Hematopoietic multipotent progenitor cell treated with erythropoietin and hydrocortisone succinate and interleukin-3 and kit ligand, for 15 days (in vitro differentiated cells): ENCODE measurements at regions not wholly inside any gene's neighbourhood (a gene's known extent, or its start where the extent isn't known, plus 50 kb on each side); places are given as distances from the start of the nearest gene placed in this dataset.

ENCODE experiments used
- DNase-seq: peaks from one replicate; pipeline ENCODE4 v3.0.0-alpha.2; 2015; ENCODE audit warnings: low spot score

DNA sequence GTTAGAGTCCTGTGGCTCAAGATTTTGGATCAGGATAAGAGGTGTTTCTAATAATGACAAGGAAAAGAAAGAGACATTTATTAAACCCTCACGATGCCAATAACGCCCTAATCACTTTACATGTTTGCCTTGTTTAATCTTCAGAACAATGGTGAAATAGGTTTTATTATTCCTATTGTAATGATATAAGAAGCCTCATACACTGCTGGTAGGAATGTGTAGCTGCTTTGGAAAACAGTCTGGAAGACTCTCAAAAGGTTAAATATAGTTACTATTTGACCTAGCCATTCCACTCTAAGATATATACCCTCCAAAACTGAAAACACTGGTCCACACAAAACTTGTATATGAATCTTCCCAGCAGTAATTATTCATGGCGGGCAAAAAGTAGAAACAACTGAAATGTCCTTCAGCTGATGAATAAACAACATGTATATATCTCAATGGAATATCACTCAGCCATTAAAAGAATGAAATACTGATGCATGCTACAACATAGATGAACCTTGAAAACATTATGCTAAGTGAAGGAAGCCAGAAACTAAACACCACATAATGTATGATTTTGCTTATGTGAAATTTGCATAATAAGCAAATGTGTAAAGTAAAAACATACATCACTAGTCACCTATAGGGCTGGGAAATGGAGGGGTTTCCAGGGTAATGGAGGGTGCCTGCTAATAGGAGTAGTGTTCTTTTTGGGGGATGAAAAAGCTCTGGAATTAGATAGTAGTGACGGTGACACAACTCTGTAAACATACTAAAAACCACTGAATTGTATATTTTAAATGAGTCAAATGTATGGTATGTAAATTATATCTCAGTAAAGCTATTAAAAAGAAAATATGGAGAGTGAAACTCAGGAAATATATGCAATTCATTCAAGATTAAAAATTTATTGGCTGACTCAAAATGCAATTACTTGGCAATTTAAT is 76.9 kb upstream of the ANK3 start:
- DNase-seq = no peak

DNA sequence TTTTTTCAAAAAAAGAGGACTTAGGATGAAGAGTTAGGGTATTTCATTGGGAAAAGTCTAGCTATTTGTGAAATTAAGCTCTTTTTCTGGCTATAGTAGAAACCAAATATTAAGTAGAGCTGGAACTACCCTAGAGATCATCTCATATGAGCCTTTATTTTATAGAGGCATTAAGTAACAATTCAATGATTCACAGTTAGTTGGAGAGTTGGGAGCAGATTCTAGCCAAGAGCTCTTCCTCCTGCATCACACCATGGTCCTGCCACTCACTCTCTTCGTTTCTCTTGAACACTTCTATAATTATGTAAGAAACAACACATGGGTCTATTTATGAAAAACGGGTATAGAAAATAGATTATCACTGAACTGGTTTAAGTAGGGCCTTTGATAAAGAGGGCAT is 76.1 kb upstream of the ANK3 start:
- DNase-seq = no peak

DNA sequence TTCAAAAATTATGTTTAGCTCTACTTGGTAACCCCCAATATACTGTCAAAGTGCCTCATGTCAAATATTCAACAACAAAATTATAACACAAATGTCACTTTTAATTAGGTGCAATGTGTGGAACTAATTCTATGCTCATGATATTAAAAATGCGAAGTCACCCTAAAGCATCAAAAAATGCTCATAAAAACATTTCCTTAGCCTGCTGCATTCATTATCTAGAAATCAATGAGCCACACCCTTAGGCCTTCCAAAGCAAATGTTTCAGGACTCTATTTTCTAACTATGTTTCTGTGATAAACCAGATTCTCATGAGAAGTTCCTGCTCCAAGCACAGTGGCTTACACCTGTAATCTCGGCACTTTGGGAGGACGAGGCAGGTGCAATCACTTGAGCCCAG is 75.0 kb upstream of the ANK3 start:
- DNase-seq = no peak

DNA sequence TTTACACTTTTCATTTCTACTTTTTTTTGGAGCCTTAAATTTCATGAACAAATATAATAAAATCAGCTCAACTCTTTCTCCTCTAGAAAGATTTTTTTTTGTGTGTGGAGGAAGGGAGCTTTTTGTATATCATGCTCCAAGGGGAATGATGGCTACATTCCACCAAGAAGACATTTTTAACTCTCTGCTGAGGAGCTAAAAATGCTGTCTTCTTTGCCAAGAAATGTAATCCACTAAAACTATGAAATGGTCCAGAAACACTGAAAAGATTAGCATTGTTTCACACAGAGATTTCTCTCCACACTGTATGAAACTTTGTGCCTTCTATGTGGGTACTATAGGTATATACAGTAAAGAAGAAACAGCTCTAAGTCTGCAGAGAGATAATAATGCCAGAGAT is 74.1 kb upstream of the ANK3 start:
- no peak for DNase-seq

DNA sequence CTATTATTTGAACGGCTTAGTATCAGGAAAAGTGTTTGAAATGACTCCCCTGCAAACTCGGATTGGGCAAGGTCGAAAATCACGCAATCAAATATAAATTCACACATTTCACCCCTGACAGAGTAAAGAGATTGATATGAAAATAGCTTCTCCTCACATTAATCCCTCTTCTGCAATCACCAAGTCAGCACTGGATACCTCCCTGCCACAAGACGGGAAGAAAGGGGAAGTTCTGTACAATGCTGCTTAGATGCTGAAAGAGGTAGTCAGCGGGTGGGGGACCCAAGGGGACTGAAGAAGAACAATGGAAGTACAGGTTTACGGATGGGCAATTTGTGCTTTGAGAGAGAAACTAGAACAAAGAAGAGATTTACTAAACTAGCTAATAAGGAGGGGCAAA is 72.0 kb upstream of the ANK3 start:
- no peak for DNase-seq

DNA sequence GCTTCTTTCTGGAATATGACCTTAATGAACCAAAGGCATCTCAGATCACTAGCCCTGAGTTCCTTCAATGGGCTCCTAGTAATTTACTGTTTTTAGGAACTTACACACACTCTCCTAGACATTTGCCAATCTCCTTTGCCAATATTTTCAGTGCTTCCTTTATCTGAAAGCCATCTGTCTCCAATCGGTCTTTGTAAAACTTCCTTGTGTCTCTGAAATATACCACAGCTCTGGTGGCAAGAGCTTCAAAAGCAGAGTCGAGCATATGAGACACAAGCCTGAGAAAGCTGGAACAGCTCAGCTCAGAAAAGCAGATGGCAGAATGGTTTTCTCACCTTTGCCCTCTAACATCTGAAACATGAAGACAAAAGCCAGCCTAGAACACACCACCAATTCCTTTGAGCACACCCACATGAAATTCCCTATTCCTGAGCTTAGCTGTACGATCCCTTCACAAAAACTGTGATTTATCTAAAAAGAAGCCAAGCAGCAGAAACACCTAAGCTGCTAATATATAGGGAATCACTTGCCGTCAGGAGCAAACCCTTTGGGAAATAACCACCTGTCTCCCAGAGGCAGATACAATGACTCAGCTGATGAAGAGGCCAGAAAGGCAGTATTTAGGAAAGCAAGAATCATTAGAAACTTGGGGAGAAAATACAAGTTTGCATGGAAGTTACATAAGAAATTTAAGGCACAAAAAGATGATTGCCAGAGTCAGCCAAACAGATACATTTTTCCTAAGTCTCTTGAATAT is 70.2 kb upstream of the ANK3 start:
- DNase-seq = no peak

DNA sequence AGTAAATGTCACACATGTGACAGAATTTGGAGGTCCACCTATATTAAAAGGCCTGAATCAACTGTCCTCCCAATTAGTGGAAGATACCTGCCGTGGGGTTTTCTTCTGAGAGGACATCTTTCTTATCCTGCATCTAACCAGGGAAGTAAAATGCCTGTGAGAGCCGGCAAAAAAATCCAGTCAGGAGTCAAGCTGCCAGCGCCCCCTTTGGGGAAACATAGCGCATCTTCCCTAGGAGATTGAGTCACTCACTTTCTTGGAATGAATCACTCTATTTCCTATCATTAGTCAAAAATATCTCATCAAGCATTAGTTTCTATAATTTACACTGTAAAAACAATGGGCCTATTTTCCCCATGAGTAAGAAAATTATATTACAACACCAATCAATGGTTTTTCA is 66.4 kb upstream of the ANK3 start:
- DNase-seq = no peak

DNA sequence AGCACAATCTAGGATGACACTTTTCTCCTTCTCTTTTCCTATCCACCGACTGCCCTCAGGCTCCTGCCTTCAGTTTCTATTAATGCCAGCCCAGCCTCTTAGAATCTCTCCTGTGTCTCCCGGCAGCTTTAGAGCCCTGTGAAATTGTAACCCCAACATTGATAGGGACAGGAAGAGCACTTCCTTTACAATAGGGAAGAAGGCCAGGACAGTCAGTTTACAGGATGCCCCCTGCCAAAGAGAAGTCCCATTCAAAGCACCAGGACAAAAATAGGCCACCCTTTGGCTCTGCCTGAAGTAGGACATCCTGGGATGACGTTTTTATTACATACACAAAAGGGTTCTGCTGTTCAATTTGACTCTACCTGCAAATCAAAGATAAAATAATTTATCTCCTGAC is 64.7 kb upstream of the ANK3 start:
- DNase-seq = no peak

DNA sequence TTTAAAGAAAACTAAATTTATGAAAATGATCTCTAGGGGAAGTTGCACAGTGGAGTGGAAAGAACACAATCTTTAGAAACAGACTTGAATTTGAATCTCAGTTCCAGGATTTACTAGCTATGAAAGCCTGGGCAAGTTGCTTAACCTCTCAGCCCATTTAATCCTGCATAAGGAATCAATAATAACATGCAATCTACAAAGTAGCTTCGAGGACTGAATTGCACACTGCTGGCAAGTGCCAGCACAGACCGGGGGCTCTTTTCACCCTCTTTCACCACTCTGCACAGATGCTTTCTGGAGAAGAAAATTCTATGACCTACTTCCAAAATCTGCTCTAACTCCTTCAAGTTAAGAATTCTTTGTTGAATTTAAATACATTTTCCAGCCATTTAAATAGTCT is 63.4 kb upstream of the ANK3 start:
- DNase-seq = no peak

DNA sequence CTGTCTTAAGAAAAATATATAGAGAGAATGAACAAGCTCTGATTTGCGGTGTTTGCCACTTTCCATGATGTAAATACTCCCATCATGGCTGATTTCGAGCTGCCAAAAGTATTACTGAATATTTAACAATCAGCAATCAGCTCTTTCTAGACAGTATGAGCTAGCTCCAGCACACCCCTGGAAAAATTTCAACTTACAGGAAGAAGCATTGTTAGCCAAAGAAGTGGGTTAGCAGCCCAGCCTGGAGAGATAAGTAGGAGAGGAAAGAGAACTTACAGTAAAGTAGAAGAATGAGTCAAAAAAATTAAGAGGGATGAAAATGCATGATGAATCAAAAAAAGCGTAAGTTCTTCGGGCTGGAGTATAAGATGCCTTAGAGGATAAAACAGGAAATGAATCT is 60.6 kb upstream of the ANK3 start:
- no peak for DNase-seq

DNA sequence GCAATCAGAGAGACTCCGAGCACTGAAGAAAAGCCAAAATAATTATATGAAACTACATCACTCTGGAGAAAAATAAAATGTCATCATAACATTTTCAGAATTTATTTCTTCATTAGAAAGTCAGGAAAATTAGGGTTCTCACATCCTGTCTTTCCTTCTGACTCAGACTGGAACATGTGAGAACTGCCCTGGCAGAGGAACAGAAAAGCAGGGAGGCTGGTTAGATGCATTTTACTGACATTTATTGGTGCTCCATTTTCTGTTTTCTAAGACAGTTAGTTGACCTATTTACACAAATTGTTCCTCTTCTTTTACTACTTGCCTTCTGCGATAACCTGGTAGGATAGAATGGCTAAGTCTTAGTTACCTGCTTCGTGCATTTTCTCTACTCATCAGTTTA is 58.6 kb upstream of the ANK3 start:
- DNase-seq = no peak

DNA sequence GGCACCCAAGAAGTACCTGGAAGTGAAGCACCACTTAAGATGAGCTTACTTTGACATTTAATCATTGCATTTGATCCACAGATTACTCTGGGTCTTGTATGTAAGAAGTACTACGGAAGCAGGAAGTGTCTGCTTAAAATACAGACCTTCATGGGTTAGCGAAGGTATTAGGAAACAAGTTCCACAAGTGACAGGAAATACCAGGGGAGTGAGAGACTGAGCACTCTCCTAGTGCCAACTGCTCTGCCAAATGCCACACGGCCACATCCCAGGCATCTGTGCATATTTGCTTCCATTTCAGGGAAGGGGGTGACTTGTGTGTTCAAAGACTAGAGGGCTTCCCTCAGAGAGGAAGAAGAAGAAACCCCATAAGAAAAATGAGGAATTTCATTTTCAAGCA is 57.2 kb upstream of the ANK3 start:
- DNase-seq = no peak

DNA sequence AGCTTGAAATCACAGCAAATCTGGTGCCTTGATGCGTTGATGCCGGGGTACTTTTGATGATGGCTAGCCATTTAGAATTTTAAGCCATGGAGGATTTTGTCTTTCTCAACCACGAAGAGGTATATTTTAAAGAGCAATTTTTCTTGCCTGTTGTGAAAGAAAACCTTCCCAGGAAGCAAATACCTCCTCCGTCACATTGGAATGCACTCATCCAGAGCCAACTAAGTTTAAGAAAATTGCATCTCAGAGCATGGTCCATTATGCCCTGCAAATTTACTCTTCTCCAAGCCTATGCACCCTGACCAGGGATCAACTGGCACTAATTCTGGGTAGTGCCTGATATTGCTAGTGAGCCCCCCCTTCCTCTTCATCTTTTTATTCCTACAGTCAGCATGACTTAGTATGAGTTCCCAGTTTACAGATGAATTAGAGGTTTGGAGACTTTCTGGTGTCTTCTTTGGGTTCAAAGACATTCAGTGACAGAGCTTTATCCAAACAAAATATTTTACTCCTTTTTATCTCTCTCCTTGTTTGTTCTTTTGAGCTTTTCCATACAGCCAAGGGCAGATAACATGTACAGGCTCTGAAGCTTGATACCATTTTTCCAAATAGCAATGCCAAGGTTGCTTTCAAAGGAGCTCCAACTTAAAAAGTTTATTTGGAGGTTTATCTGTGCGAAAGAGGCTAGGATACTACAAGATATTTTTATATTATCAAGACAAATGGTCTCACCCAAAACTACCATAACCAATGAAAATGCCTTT is 56.6 kb upstream of the ANK3 start:
- no peak for DNase-seq

DNA sequence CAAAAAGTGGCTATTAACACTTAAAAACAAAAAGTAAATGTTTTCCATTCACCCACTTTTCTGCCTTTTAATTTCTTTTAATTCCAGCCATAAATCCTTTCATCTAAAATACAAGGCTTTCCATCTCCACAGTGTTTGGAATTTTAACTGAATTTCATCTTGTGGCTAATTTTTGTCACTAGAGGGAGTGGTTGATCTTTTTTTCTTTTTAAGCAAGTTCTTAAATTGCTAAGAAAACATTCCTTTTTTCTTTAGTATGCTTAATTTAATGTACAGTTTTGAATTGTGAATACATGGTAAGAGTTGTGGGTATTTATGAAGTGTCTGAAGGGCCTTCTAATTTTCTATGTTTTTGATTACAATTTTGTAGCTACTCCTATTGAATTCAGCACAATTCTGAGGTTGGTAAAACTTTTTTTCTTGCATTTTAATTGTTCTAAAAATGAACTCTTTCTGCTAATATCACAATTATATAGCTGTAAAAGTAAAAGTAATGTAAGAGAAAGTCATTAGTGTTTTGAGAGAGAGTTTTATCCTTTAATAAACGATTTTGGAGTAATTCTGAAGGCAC is 54.9 kb upstream of the ANK3 start:
- no peak for DNase-seq

DNA sequence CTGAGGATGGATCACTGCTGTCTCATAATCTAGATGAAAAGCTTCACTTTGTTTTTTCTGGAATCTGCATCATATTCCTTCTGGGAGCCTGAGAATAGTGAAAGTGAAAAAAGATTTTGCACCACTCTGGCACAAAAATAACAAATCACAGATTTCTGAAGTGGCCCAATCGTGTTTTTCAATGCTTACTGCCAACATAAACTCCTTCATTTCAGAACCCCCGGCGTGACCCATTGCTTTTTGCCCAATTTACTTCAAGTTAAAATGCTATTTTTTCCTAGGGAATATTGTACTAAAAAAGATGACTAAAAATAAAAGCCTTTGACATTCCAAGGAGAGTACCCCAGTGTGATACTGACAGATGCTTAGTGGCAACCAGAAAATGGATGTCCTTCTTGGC is 53.7 kb upstream of the ANK3 start:
- no peak for DNase-seq

DNA sequence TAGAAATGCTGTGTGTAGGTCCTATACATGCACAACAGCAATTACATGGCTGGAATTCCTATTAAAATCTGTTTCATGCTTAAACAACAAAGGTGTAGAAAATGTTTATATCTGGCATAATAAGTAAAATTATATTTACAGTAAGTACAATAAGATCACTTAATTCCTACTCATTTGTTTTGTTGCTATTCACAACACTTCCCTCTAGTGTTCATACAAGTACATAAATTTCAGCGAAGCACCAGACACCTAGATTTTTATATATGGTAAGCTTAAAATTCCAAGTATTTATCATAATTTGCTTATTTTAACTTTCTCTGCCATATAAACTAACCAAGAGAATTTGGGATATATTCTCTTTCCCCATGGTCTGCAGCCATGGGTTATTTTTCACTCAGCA is 51.8 kb upstream of the ANK3 start:
- DNase-seq = no peak

DNA sequence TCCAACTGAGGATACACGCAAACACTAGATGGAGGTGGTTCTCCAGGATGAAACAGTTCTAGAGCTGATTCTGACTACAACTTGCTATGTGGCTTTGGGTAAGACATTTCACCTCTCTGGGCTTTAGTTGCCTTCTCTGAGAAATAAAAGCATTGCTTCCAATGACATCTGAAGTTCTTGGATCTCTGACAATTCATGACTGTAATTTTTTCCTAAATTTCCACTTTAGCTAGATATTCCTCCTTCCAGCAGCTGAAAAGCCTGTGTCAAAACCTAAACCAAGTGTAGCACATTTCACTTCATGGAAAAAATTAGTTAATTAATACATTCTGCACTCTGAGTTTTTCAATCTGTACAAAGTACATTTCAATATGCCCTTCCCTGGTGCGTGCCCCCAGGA is 50.0 kb upstream of the ANK3 start:
- no peak for DNase-seq
